Pulmonary artery endothelial cell (primary cell): ENCODE measurements at regions not wholly inside any gene's neighbourhood (a gene's known extent, or its start where the extent isn't known, plus 50 kb on each side); places are given as distances from the start of the nearest gene placed in this dataset.

Experiments used
- DNase-seq: peaks from one replicate; pipeline ENCODE4 v3.0.0-alpha.2; 2011; ENCODE audit warnings: low read depth, low spot score

- no peak for DNase-seq
Observed at GRCh38 chr15:96889734-96890480, 559.4 kb downstream of the NR2F2 start.

DNA sequence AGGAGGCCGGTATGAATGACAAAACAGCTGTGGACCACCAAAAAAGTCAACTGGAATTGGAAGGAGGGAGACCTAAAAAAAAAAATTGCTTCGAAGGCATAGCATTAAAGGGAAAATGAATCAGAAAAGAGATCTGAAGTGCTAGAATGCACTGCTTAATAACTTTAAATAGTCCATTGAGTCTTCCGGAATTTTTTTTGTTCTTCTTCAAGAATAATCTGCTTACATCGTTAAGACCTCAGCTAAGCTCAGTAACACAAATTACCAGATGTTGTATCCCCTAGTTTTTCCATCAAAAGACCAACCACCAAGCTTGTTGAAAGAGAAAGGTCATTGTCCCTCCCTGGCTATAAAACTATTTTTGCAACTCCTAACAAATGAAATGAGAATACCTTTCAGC, 560.5 kb downstream of the NR2F2 start:
- DNase-seq = no peak

DNA sequence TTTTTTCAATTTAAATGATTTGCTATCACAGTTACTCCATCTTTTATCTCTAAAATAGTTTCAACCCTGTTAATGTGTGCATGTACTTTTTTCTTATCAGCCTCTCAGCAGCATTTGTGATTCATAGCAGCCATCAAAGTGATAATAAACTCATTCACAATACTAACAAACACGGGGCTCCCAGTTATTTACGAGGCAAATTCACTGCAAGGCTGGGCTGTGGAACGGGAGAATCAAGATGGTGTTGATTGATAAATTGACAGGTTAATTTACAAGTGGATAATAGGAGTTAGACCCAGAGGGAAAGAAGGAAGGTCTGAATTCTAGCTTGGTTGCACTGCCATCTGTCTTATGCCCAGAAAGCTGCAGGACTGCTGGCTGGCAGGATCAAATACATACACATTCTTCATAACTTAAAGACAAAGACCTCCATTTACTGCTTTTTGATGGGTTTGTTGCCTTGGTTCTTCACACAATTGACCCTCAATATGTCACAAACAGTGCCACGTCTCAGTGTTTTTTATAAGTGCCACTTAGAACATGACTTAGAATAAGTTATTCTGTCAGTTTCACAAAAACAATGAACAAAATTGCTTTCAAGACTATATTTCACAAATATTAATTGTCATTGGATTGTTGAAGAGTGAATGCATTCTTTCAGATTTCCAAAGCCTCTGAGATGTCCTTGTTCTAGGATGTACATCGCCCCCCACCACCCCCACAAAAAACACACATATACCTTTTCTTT, 562.8 kb downstream of the NR2F2 start:
- no peak for DNase-seq

DNA sequence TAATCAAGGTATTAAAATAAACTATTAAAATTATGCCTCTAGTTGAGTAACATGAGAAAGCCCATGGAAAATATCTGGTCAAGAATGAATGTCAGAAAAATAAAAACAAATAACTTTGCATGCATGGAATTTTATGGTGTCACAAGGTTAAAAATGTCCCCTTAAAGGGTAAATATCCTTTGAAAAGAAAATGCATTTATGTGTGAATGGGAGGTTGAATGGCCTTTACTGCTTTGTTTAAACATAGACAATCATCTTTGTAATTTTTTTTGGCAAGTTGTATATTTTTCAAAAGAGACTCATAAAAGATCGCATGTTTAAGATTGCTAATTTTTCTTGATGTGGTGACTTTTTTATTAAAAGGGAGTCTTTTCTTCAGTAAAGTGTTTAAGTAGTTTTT, 564.2 kb downstream of the NR2F2 start:
- DNase-seq = no peak

GRCh38 chr15:96896766-96897165, 566.3 kb downstream of the NR2F2 start:
- DNase-seq = no peak

GRCh38 chr15:96914081-96914480, 583.6 kb downstream of the NR2F2 start:
- DNase-seq = no peak

GRCh38 chr15:96916750-96917149, 586.2 kb downstream of the NR2F2 start:
- DNase-seq = no peak

DNA sequence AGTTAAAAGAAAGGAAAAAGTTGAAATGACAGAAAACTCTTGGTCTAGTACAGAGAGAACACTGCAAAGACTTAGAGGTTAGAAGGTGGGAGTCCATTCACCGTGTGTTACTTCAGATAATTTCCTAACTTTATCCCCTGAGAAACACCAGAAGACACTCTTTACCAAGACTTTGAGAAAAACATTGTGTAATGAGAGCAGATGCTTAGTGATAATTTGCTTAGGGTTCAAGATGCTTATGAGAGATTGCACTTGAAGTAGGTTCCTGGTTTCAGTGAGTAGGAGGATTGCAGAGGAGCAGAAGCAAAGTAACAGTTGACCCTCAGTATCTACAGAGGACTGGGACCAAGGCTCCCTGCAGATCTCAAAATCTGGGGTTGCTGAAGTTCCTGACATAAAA, 594.1 kb downstream of the NR2F2 start:
- no peak for DNase-seq

DNA sequence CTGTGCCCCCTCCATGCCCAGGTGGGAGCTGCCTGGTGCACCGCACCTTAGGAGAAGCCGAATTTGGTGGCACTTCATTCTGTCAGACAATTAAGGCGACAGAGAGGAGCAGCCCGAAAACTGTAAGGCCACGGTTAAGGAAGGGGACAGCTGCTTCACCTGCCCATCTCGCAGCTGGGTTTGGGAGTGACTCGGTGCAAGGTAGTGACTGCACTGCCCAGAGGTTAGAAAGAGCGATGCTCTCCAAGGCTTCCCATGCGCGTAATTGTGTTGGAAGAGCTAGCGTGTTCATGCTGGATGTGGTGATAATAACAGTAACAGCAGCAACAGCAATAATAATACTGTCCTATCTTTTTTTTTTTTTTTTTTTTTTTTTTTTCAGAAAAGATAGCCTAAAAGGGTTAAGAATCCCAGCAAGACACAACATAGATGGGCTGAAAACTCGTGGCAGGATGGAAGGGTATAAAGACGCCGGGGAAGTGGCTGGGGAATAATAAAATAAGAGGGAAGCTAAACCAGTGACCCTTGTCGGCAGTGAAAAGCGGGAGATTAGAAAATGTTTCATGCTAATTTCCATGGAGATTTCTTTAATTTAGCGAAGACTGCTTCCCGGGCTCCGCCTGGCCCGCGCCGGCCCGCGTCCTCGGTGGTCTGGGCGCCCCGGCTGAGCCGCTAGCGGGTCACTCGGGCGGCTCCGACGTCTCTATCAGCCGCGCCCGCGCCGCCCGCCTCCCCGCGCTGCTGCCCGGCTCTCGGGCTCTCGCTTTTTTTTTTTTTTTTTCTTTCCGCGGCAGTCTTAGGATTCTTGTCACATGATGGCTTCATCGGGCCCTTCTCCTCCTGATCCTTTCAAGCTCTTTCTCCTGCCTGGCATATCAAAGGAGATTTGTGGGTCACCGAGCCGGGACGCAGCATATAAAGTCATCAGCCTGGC, 617.1 kb downstream of the NR2F2 start:
- DNase-seq = no peak

DNA sequence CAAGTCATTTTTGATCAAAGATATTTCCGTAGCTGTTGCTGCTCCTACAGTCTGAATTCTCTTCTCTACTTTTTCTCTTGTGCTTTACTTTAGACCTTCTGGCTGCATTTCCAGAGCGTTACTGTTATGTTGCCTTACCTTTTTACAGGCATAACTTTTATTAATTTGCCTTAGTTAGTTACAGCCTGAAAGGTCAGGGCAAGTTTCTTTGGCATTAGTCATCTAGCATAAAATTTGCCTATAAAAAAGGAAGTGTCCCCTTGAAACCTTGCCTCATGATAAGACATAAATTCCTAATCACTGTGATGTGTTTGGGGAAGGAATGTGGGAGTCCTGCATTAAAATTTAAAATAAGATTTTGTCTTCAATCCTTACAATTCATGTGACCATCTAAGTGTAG, 618.5 kb downstream of the NR2F2 start:
- no peak for DNase-seq

DNA sequence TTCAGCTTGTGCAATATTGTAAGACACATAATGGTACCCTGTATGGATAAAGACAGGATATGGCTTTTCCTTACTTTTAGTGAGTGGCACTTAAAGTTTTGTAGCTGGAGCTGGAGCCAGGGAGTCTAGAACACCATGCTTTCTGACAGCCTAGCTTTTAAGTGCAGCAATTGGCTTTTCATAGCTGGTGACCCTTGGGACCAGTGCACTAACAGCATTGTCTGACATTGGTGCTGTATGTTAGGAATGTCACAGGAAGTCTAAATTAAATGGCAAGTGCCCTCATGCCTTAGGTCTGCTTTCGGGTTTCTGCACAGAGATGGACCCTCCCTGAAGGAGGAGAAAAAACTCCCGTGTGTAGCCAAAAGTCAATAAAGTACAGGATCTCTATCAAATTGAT, 628.2 kb downstream of the NR2F2 start:
- no peak for DNase-seq

DNA sequence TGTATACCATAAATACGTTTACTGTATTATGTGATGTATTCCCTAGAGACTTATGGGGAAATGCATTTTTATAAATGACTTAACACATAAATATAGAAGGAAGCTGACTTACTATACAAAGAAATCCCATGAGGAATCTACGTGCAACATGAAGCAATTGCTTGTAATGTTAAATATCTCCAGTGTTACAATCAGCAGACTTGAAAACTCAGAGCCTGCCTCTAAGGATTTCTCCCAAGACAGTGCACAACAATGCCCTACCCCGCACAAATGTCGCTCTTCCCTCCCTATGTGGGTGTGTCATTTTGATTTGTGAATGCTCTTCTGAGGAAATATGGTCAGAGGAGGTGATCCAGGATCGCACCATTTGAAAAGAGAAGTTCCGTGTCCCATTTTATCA, 629.0 kb downstream of the NR2F2 start:
- DNase-seq = no peak

DNA sequence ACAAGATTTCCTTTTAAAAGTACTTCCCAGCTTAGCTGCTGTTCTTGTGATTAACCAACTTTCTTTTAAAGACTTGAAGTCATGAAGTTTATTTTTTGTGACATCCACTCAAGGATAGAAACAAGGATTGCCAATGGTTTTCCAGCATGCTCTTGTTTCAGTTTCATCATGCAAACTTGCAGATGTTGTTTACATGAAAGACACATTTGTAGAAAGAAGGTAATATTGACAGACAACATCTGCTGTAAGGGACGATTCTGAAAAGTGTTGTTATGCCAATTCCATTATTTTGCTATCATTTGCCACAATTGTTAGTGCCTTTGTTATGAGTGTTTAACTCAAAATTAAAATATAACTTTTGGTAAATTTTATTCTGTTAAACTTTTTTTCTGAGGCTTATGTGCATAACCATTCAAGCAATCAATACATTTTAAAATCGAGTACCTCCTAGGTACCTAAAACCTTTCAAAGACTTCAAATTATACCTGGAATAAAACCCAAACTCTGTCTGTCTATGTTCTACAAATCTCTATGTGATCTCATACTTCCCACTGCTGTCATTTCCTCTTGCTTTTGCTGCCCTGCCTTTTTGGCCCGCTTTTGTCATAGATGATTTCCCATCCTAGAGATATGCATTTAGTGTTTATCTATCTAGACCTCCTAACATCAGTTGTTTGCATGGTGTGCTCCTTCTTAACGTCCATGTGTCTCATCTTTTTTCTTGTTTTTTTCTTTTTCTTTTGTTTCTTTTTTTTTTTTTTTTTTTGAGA, 630.4 kb downstream of the NR2F2 start:
- DNase-seq = no peak

GRCh38 chr15:96966554-96966953, 636.1 kb downstream of the NR2F2 start:
- DNase-seq = no peak

DNA sequence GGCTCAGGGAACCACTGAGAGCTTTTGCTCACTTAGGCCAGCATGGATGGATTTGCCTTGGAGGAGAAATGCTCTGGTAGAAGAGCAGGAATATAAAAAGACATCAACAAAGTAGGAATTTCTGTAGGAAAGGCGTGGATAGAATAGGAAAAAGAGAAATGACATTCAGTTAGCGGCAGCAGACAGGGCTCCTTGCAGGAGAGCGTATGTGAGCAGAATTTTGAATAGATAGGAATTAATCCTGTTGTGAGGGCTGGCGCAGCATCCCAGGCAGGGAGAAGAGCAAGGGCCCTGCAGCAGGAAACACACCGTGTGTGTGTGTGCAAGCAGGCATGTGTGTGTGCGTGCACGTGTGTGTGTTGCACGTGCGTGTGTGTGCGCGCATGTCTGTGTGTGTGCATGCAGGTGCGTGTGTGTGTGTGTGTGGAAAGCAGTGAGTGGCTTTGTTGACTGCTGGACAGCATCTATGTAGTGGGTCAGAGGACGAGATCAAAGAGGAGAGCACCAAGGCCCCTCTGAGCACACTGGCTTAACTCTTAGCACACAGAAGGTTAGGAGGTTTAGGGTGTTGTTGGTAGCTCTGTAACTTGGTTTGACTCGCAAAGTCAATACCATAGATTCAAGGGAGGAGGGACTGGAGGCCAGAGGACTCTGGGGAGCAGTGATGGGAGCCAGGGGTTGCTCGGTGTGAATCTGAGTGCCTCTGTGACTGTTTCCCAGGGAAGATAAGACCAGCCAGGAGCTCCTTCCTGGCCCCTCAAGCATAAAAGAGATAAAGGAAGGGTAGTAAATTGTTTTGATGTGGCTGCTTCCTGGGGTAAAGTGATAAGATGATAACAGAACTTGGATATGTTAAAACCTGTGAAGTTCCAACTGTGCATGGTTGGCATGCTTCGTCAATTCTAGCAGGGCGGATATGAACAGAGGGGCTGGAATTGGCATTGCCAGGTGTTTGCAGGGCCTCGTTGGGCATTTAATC, 639.5 kb downstream of the NR2F2 start:
- no peak for DNase-seq

GRCh38 chr15:96972201-96972600, 641.7 kb downstream of the NR2F2 start:
- DNase-seq = peak; percentile 24

- DNase-seq = no peak
Observed at GRCh38 chr15:96974761-96975160, 644.3 kb downstream of the NR2F2 start.

- DNase-seq = no peak
Observed at GRCh38 chr15:96977886-96978285, 647.4 kb downstream of the NR2F2 start.

DNA sequence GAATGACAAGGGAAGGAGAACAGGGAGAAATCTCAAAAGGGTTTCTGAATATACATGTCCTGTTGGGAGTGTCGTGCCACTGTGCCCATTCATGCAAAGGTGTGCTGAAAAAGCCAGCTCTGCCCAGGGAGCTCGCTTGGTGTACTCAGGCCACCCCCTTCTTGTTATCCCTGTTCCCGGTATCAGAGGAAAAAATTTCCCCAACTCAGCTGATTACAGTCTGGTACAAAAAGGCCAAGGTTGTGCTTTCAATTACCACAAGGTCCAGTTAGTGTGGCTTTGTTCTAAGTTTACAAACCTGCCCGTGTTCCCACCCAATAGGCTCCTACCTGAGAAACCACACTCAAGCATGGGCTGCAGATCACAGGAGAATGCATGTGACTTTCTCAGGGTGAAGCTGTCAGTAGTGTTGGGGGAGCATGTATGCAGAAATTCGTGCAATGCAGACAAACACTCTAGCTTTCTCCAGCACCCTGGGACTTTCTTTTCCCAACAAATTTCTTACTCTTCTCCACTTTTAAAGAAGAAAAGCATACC, 648.5 kb downstream of the NR2F2 start:
- no peak for DNase-seq
